SK-N-SH treated with all-trans-retinoic acid at 6 μM for 48 hours (cell line): ENCODE measurements at regions not wholly inside any gene's neighbourhood (a gene's known extent, or its start where the extent isn't known, plus 50 kb on each side); places are given as distances from the start of the nearest gene placed in this dataset.

Experiments used
- GLIS3 ChIP-seq: fragments of 250-450 bp; sonication (Bioruptor Pico); IDR thresholded peaks from 2 replicates; pipeline ENCODE4 v1.5.0; 2020; ENCODE audit warnings: mild to moderate bottlenecking, moderate library complexity
- OSR1 ChIP-seq: fragments of 250-450 bp; sonication (Bioruptor Pico); IDR thresholded peaks from 2 replicates; pipeline ENCODE4 v1.8.0; 2022; ENCODE audit warnings: moderate library complexity, mild to moderate bottlenecking, inconsistent platforms
- RARB ChIP-seq: fragments of 250-450 bp; sonication (Bioruptor Pico); IDR thresholded peaks from 2 replicates; pipeline ENCODE4 v1.8.0; 2021; ENCODE audit warnings: mild to moderate bottlenecking, moderate library complexity
- SNAI2 ChIP-seq: fragments of 250-450 bp; sonication (Bioruptor Pico); IDR thresholded peaks from 2 replicates; pipeline ENCODE4 v1.5.0; 2020; ENCODE audit warnings: mild to moderate bottlenecking, moderate library complexity
- ZFP30 ChIP-seq: fragments of 450-650 bp; formaldehyde crosslinking; IDR thresholded peaks from 2 replicates; pipeline ENCODE4 v1.5.0; 2022; ENCODE audit warnings: mild to moderate bottlenecking, moderate library complexity
- ZNF565 ChIP-seq: fragments of 450-650 bp; formaldehyde crosslinking; conservative IDR thresholded peaks from 2 replicates; pipeline ENCODE4 v1.5.0; 2020; ENCODE audit warnings: low read depth, mild to moderate bottlenecking, moderate library complexity
- ZNF70 ChIP-seq: fragments of 450-650 bp; formaldehyde crosslinking; IDR thresholded peaks from 2 replicates; pipeline ENCODE4 v1.5.0; 2020; ENCODE audit warnings: mild to moderate bottlenecking, moderate library complexity
- TF ChIP-seq, protein P1 (sequence below): fragments of 250-450 bp; sonication (Bioruptor Pico); IDR thresholded peaks from 2 replicates; pipeline ENCODE4 v1.5.1; 2020; ENCODE audit warnings: low read depth, mild to moderate bottlenecking, moderate library complexity

GRCh38 chr7:17472939-17473338 lies 174.5 kb downstream of the AHR start:
- TF ChIP-seq, protein P1, sequence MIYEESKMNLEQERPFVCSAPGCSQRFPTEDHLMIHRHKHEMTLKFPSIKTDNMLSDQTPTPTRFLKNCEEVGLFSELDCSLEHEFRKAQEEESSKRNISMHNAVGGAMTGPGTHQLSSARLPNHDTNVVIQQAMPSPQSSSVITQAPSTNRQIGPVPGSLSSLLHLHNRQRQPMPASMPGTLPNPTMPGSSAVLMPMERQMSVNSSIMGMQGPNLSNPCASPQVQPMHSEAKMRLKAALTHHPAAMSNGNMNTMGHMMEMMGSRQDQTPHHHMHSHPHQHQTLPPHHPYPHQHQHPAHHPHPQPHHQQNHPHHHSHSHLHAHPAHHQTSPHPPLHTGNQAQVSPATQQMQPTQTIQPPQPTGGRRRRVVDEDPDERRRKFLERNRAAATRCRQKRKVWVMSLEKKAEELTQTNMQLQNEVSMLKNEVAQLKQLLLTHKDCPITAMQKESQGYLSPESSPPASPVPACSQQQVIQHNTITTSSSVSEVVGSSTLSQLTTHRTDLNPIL = no peak
- TF ChIP-seq ZFP30 (CRISPR knock-in tag) (no peak), GLIS3 (CRISPR knock-in tag) (no peak), SNAI2 (no peak), ZNF565 (no peak), OSR1 (CRISPR knock-in tag) (no peak), RARB (CRISPR knock-in tag) (no peak), ZNF70 (CRISPR knock-in tag) (no peak)
